Neural cell (in vitro differentiated cells): ENCODE measurements at regions not wholly inside any gene's neighbourhood (a gene's known extent, or its start where the extent isn't known, plus 50 kb on each side); places are given as distances from the start of the nearest gene placed in this dataset.

ENCODE experiments used
- EP300 ChIP-seq: fragments of 450-650 bp; conservative IDR thresholded peaks from 2 replicates; pipeline ENCODE4 v1.6.1; 2014; ENCODE audit warnings: antibody characterized with exemption, mild to moderate bottlenecking, moderate library complexity; ENCODE audit not compliant: poor library complexity, severe bottlenecking
- EZH2 ChIP-seq: fragments of 200-600, 300-800 bp; shearing (Covaris generic), sonication (generic); IDR thresholded peaks from 2 replicates; pipeline ENCODE4 v1.6.1; 2014; ENCODE audit warnings: antibody characterized with exemption, low read length, borderline replicate concordance, mild to moderate bottlenecking; ENCODE audit not compliant: insufficient read depth, poor library complexity, severe bottlenecking
- MXI1 ChIP-seq: fragments of 450-650 bp; conservative IDR thresholded peaks from 2 replicates; pipeline ENCODE4 v1.6.1; 2014; ENCODE audit warnings: antibody characterized with exemption, mild to moderate bottlenecking; ENCODE audit not compliant: poor library complexity, severe bottlenecking
- POLR2AphosphoS5 ChIP-seq: IDR thresholded peaks from 2 replicates; pipeline ENCODE4 v1.6.1; 2012
- RAD21 ChIP-seq: fragments of 450-650 bp; conservative IDR thresholded peaks from 2 replicates; pipeline ENCODE4 v1.6.1; 2014; ENCODE audit warnings: antibody characterized with exemption, mild to moderate bottlenecking, moderate library complexity
- SMC3 ChIP-seq: fragments of 450-650 bp; conservative IDR thresholded peaks from 2 replicates; pipeline ENCODE4 v1.6.1; 2014; ENCODE audit warnings: antibody characterized with exemption, mild to moderate bottlenecking, moderate library complexity; ENCODE audit not compliant: poor library complexity
- TAF1 ChIP-seq: IDR thresholded peaks from 2 replicates; pipeline ENCODE4 v1.6.1; 2012; ENCODE audit warnings: low read depth
- TF ChIP-seq, protein P1 (sequence below): fragments of 450-650 bp; IDR thresholded peaks from 2 replicates; pipeline ENCODE4 v1.5.1; 2014; ENCODE audit warnings: antibody characterized with exemption, mild to moderate bottlenecking, moderate library complexity; ENCODE audit not compliant: poor library complexity, severe bottlenecking
- TF ChIP-seq, protein P2 (sequence below): IDR thresholded peaks from 2 replicates; pipeline ENCODE4 v1.6.1; 2012; ENCODE audit warnings: borderline replicate concordance

DNA sequence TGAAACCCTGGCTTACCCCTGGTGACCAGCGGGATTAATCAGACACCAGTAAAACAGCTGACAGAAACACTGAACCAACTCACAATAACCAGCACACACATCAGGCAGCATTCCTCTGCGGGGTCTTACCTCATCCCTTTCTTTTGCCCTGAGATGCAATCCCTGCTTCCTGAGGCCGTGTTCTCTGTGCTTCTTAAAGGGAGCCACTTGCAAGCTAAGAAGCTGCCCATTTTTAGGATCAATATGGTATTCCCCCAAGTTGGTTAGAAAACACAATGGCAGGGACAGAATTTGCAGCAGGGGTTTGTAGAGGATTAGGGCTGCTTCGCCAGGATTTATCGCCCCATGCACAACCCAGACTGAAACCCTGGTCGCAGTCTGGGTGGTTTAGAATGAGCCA is 74.7 kb upstream of the OLIG2 start:
- TF ChIP-seq, protein P1, sequence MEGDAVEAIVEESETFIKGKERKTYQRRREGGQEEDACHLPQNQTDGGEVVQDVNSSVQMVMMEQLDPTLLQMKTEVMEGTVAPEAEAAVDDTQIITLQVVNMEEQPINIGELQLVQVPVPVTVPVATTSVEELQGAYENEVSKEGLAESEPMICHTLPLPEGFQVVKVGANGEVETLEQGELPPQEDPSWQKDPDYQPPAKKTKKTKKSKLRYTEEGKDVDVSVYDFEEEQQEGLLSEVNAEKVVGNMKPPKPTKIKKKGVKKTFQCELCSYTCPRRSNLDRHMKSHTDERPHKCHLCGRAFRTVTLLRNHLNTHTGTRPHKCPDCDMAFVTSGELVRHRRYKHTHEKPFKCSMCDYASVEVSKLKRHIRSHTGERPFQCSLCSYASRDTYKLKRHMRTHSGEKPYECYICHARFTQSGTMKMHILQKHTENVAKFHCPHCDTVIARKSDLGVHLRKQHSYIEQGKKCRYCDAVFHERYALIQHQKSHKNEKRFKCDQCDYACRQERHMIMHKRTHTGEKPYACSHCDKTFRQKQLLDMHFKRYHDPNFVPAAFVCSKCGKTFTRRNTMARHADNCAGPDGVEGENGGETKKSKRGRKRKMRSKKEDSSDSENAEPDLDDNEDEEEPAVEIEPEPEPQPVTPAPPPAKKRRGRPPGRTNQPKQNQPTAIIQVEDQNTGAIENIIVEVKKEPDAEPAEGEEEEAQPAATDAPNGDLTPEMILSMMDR = no peak
- TF ChIP-seq POLR2AphosphoS5 = no peak
- no peak for TF ChIP-seq EP300
- TF ChIP-seq, protein P2, sequence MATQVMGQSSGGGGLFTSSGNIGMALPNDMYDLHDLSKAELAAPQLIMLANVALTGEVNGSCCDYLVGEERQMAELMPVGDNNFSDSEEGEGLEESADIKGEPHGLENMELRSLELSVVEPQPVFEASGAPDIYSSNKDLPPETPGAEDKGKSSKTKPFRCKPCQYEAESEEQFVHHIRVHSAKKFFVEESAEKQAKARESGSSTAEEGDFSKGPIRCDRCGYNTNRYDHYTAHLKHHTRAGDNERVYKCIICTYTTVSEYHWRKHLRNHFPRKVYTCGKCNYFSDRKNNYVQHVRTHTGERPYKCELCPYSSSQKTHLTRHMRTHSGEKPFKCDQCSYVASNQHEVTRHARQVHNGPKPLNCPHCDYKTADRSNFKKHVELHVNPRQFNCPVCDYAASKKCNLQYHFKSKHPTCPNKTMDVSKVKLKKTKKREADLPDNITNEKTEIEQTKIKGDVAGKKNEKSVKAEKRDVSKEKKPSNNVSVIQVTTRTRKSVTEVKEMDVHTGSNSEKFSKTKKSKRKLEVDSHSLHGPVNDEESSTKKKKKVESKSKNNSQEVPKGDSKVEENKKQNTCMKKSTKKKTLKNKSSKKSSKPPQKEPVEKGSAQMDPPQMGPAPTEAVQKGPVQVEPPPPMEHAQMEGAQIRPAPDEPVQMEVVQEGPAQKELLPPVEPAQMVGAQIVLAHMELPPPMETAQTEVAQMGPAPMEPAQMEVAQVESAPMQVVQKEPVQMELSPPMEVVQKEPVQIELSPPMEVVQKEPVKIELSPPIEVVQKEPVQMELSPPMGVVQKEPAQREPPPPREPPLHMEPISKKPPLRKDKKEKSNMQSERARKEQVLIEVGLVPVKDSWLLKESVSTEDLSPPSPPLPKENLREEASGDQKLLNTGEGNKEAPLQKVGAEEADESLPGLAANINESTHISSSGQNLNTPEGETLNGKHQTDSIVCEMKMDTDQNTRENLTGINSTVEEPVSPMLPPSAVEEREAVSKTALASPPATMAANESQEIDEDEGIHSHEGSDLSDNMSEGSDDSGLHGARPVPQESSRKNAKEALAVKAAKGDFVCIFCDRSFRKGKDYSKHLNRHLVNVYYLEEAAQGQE = no peak
- TF ChIP-seq EZH2 = no peak
- TF ChIP-seq SMC3 = no peak
- no peak for TF ChIP-seq TAF1
- no peak for TF ChIP-seq MXI1
- no peak for TF ChIP-seq RAD21
